ENCODE measurements at regions not wholly inside any gene's neighbourhood (a gene's known extent, or its start where the extent isn't known, plus 50 kb on each side); places are given as distances from the start of the nearest gene placed in this dataset.

- Histone ChIP-seq H3K4me1 (no peaks in the 10 kb centered on the region), H3K27ac (no peak overlapping the region), H3K4me3 (no peak overlapping the region), H3K9me3 (peaks cover 0 to 27% (median 18%) of the 10 kb centered on the region in 8 donors), H3K36me3 (no peaks in the 10 kb centered on the region), H3K27me3 (replicated peaks in 1 of 7) (no peaks in the 10 kb centered on the region)
- intact Hi-C loops (cut with DNase I; ENCODE audit: low total_unique reads): no loop called here
- WGBS, 5 donors: 74 to 89% (median 86%) methylated on average over 3 of the region's 3 CpGs
- no peak for DNase-seq
- TF ChIP-seq, protein P1, sequence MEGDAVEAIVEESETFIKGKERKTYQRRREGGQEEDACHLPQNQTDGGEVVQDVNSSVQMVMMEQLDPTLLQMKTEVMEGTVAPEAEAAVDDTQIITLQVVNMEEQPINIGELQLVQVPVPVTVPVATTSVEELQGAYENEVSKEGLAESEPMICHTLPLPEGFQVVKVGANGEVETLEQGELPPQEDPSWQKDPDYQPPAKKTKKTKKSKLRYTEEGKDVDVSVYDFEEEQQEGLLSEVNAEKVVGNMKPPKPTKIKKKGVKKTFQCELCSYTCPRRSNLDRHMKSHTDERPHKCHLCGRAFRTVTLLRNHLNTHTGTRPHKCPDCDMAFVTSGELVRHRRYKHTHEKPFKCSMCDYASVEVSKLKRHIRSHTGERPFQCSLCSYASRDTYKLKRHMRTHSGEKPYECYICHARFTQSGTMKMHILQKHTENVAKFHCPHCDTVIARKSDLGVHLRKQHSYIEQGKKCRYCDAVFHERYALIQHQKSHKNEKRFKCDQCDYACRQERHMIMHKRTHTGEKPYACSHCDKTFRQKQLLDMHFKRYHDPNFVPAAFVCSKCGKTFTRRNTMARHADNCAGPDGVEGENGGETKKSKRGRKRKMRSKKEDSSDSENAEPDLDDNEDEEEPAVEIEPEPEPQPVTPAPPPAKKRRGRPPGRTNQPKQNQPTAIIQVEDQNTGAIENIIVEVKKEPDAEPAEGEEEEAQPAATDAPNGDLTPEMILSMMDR (IDR thresholded peaks at IDR 0.05 in 8 of 11, conservative IDR thresholded peaks at IDR 0.05 in 3 of 11): no peak
- no peak for TF ChIP-seq POLR2AphosphoS5 (IDR thresholded peaks at IDR 0.05)
- TF ChIP-seq POLR2A (IDR thresholded peaks at IDR 0.05): no peak
These were observed 78.8 kb downstream of the WNT5A start for GRCh38 chr3:55408193-55408826.

DNA sequence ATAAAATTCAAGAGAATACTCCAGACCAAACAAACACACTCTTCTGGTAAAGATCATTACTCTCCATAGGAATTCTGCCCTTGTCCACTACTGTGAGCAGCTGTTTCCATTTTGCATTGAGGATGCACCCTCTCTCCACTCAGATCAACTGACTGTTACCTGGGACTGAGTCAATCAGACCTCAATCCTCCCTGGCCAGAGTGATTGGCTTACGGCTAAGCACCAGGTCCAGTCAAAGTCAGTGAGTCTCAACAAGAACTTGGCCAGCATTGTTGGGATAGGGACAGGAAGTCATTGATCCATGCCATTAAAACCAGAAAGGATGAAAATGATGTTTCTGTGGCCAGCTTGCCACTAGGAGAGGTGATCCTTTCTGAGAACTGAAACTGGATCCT, 79.7 kb downstream of the WNT5A start:
- no peaks in the 10 kb centered on the region for H3K4me1 ChIP-seq
- no peak overlapping the region for H3K27ac ChIP-seq
- DNase-seq: no peak
- H3K4me3 ChIP-seq: no peak overlapping the region
- H3K27me3 ChIP-seq (replicated peaks in 1 of 7): no peaks in the 10 kb centered on the region
- H3K9me3 ChIP-seq: peaks cover 0 to 27% (median 18%) of the 10 kb centered on the region in 8 donors
- no peaks in the 10 kb centered on the region for H3K36me3 ChIP-seq
- WGBS, 5 donors: 91 to 100% (median 100%) methylated on average over 1 of the region's 1 CpG
- TF ChIP-seq POLR2AphosphoS5 (IDR thresholded peaks at IDR 0.05): no peak
- TF ChIP-seq, protein P1 (IDR thresholded peaks at IDR 0.05 in 8 of 11, conservative IDR thresholded peaks at IDR 0.05 in 3 of 11): no peak
- no peak for TF ChIP-seq POLR2A (IDR thresholded peaks at IDR 0.05)
- intact Hi-C loops (cut with DNase I; ENCODE audit: low total_unique reads): no loop called here

- WGBS, 5 donors: 70 to 81% (median 78%) methylated on average over 2 of the region's 2 CpGs
- peaks cover 0 to 27% (median 18%) of the 10 kb centered on the region in 8 donors for H3K9me3 ChIP-seq
- DNase-seq: no peak
- intact Hi-C loops (cut with DNase I; ENCODE audit: low total_unique reads): no loop called here
- H3K27me3 ChIP-seq (replicated peaks in 1 of 7): no peaks in the 10 kb centered on the region
- H3K27ac ChIP-seq: no peak overlapping the region
- no peaks in the 10 kb centered on the region for H3K4me1 ChIP-seq
- TF ChIP-seq POLR2AphosphoS5 (IDR thresholded peaks at IDR 0.05) (no peak), POLR2A (IDR thresholded peaks at IDR 0.05) (no peak)
- TF ChIP-seq, protein P1 (IDR thresholded peaks at IDR 0.05 in 8 of 11, conservative IDR thresholded peaks at IDR 0.05 in 3 of 11): no peak
- no peak overlapping the region for H3K4me3 ChIP-seq
- H3K36me3 ChIP-seq: no peaks in the 10 kb centered on the region
These were observed 80.2 kb downstream of the WNT5A start for GRCh38 chr3:55406696-55407425.

- H3K27me3 ChIP-seq (replicated peaks in 1 of 7): no peaks in the 10 kb centered on the region
- H3K9me3 ChIP-seq: peaks cover 0 to 27% (median 18%) of the 10 kb centered on the region in 8 donors
- no peaks in the 10 kb centered on the region for H3K36me3 ChIP-seq
- DNase-seq: no peak
- no peak overlapping the region for H3K27ac ChIP-seq
- no peaks in the 10 kb centered on the region for H3K4me1 ChIP-seq
- intact Hi-C loops (cut with DNase I; ENCODE audit: low total_unique reads): no loop called here
- TF ChIP-seq, protein P1 (IDR thresholded peaks at IDR 0.05 in 8 of 11, conservative IDR thresholded peaks at IDR 0.05 in 3 of 11): no peak
- TF ChIP-seq POLR2AphosphoS5 (IDR thresholded peaks at IDR 0.05): no peak
- TF ChIP-seq POLR2A (IDR thresholded peaks at IDR 0.05): no peak
- 42 to 66% (median 48%) methylated on average over 8 of the region's 8 CpGs for WGBS, 5 donors
- H3K4me3 ChIP-seq: no peak overlapping the region
These were observed 81.7 kb downstream of the WNT5A start for GRCh38 chr3:55405436-55405835.

Measured in spleen (tissue), 11 donors.